ENCODE measurements at regions not wholly inside any gene's neighbourhood (a gene's known extent, or its start where the extent isn't known, plus 50 kb on each side); places are given as distances from the start of the nearest gene placed in this dataset.
"Not testable (repeated sequence)": the region's sequence is repeated elsewhere in the genome, so short reads cannot be mapped to it uniquely, and the experiment has no call there.

DNA sequence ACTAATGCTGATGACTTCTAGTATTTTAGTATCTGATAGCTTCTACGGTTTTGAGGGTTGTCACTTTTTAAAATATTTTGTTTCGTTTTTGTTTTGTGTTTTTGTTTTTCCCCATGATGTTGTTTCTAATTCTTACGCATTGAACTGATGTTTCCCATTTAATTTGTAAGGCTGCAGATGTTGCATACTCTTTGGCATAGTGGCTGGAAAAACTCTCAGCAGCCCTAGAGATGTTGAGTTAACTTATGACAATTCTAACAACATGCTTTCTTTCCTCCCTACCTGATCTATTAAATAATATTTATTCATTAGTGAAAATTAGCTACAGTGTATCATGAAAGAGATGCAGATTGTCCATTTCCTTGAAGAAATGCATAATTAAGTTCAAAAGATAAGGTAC lies 559.3 kb upstream of the GRM7 start:
- Histone ChIP-seq H3K9me3 (peaks cover 0 to 23% (median 14%) of the 10 kb centered on the region in 4 donors), H3K4me3 (no peak overlapping the region), H3K36me3 (no peaks in the 10 kb centered on the region), H3K27me3 (no peaks in the 10 kb centered on the region), H3K4me1 (no peaks in the 10 kb centered on the region), H3K27ac (replicated peaks in 1 of 4) (no peak overlapping the region)
- 71% methylated on average over 3 of the region's 3 CpGs for WGBS
- intact Hi-C loops (cut with DNase I): no loop called here
- DNase-seq (ENCODE audit: extremely low spot score): no peak
- TF ChIP-seq EP300 (IDR thresholded peaks at IDR 0.05): no peak
- no peak for TF ChIP-seq POLR2AphosphoS5 (IDR thresholded peaks at IDR 0.05)
- TF ChIP-seq, protein P1, sequence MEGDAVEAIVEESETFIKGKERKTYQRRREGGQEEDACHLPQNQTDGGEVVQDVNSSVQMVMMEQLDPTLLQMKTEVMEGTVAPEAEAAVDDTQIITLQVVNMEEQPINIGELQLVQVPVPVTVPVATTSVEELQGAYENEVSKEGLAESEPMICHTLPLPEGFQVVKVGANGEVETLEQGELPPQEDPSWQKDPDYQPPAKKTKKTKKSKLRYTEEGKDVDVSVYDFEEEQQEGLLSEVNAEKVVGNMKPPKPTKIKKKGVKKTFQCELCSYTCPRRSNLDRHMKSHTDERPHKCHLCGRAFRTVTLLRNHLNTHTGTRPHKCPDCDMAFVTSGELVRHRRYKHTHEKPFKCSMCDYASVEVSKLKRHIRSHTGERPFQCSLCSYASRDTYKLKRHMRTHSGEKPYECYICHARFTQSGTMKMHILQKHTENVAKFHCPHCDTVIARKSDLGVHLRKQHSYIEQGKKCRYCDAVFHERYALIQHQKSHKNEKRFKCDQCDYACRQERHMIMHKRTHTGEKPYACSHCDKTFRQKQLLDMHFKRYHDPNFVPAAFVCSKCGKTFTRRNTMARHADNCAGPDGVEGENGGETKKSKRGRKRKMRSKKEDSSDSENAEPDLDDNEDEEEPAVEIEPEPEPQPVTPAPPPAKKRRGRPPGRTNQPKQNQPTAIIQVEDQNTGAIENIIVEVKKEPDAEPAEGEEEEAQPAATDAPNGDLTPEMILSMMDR (IDR thresholded peaks at IDR 0.05): no peak
- no peak for TF ChIP-seq POLR2A (IDR thresholded peaks at IDR 0.05; ENCODE audit: low read depth)

DNA sequence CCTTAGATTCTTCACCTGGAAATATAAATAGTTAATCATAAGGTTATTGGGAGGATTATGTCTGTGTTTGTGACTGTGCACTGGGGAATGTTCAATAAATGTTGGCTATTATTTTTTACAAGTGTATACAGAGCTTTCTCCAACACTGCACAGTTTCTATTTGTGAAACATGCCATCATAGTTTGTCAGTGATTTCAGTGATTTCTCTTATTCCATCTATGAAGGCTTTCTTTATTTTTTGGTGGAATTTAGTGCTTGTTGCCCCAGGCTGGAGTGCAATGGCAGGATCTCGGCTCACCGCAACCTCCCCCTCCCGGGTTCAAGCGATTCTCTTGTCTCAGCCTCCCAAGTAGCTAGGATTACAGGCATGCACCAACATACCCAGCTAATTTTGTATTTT lies 545.0 kb upstream of the GRM7 start:
- H3K4me3 ChIP-seq: no peak overlapping the region
- TF ChIP-seq, protein P1 (IDR thresholded peaks at IDR 0.05): no peak
- TF ChIP-seq POLR2AphosphoS5 (IDR thresholded peaks at IDR 0.05) (no peak), POLR2A (IDR thresholded peaks at IDR 0.05; ENCODE audit: low read depth) (no peak), EP300 (IDR thresholded peaks at IDR 0.05) (no peak)
- H3K36me3 ChIP-seq: no peaks in the 10 kb centered on the region
- DNase-seq (ENCODE audit: extremely low spot score): no peak
- no peaks in the 10 kb centered on the region for H3K27me3 ChIP-seq
- intact Hi-C loops (cut with DNase I): no loop called here
- 98% methylated on average over 4 of the region's 4 CpGs for WGBS
- no peaks in the 10 kb centered on the region for H3K9me3 ChIP-seq
- H3K4me1 ChIP-seq: no peaks in the 10 kb centered on the region
- H3K27ac ChIP-seq (replicated peaks in 1 of 4): no peak overlapping the region

DNA sequence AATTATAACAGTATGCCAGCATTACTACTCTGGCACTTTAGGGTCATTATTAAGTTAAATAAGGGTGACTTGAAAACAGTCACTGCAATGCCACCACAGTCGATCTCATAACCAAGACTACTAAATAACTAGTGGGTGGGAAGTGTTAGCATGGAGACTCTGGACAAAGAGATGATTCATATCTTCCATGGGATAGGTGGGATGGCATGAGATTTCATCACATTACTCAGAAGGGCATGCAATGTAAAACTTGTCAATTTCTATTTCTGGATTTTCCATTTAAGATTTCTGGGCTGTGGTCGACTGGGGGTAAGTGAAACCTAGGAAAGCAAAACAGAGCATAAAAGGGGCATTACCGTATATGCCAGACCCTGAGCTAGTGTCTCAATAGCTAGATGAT lies 538.9 kb upstream of the GRM7 start:
- Histone ChIP-seq H3K9me3 (no peaks in the 10 kb centered on the region), H3K36me3 (no peaks in the 10 kb centered on the region), H3K4me1 (no peaks in the 10 kb centered on the region), H3K27ac (replicated peaks in 1 of 4) (no peak overlapping the region), H3K27me3 (no peaks in the 10 kb centered on the region), H3K4me3 (no peak overlapping the region)
- intact Hi-C loops (cut with DNase I): no loop called here
- WGBS: 73% methylated on average over 3 of the region's 3 CpGs
- TF ChIP-seq, protein P1 (IDR thresholded peaks at IDR 0.05): no peak
- TF ChIP-seq POLR2AphosphoS5 (IDR thresholded peaks at IDR 0.05) (no peak), POLR2A (IDR thresholded peaks at IDR 0.05; ENCODE audit: low read depth) (no peak), EP300 (IDR thresholded peaks at IDR 0.05) (no peak)
- no peak for DNase-seq (ENCODE audit: extremely low spot score)

DNA sequence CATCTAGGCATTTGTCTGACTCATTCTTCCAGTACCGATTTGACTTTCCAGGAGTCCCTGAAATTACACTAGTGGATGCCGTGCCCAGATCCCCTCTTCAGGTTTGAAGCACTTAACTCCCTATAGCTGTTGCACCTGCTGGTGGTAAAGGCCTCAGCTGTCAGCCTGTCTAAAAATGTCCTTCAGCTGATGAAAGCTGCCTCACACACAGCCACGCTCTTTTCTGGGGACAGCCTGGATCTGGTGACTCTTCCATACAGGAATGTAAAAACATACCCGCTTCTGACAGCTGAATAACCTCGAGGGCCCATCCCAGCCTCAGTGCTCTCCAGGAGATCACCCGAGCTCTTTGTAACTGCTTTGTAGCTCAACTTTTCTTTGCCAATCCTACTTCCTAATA lies 534.1 kb upstream of the GRM7 start:
- 75% methylated on average over 6 of the region's 6 CpGs for WGBS
- Histone ChIP-seq H3K9me3 (peaks cover 0 to 10% (median 0%) of the 10 kb centered on the region in 4 donors), H3K27ac (replicated peaks in 1 of 4) (no peak overlapping the region), H3K4me1 (no peaks in the 10 kb centered on the region), H3K4me3 (no peak overlapping the region), H3K27me3 (no peaks in the 10 kb centered on the region), H3K36me3 (no peaks in the 10 kb centered on the region)
- intact Hi-C loops (cut with DNase I): no loop called here
- no peak for DNase-seq (ENCODE audit: extremely low spot score)
- TF ChIP-seq POLR2AphosphoS5 (IDR thresholded peaks at IDR 0.05): no peak
- TF ChIP-seq, protein P1 (IDR thresholded peaks at IDR 0.05): no peak
- TF ChIP-seq POLR2A (IDR thresholded peaks at IDR 0.05; ENCODE audit: low read depth): no peak
- TF ChIP-seq EP300 (IDR thresholded peaks at IDR 0.05): no peak

DNA sequence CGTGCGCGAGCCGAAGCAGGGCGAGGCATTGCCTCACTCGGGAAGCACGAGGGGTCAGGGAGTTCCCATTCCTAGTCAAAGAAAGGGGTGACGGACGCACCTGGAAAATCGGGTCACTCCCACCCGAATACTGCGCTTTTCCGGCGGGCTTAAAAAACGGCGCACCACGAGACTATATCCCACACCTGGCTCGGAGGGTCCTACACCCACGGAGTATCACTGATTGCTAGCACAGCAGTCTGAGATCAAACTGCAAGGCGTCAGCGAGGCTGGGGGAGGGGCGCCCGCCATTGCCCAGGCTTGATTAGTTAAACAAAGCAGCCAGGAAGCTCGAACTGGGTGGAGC lies 520.0 kb upstream of the GRM7 start:
- H3K27me3 ChIP-seq; intact Hi-C loops (cut with DNase I); H3K27ac ChIP-seq (replicated peaks in 1 of 4); H3K4me3 ChIP-seq; DNase-seq (ENCODE audit: extremely low spot score); H3K9me3 ChIP-seq; H3K36me3 ChIP-seq; H3K4me1 ChIP-seq: not testable (repeated sequence)
- 95% methylated on average over 20 of the region's 24 CpGs for WGBS
